IPS DF 19.7 (cell line): ENCODE measurements at regions not wholly inside any gene's neighbourhood (a gene's known extent, or its start where the extent isn't known, plus 50 kb on each side); places are given as distances from the start of the nearest gene placed in this dataset.

ENCODE experiments used
- DNase-seq: peaks from one replicate; pipeline ENCODE4 v3.0.0-alpha.2; 2013; ENCODE audit warnings: low read depth, low spot score

DNA sequence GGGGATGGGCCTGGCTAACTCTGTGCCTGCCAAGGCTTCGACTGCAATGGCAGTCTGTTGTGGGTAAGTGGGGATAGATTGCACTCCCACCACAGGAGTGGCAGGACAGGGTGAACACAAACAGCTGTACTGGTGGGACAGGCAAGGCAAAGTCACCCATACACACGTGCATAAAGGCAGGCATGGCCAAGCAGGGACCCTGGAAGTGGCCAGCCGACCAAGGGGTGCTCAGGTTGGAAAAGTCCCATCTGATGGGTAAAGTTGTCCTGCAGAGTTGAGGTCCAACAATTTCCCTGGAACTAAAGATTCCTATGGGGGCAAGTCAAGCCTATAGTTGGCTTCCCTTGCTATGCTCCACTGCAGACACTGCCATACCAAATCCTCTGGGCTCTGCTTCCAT, 1961.9 kb upstream of the ADGRL3 start:
- no peak for DNase-seq

DNA sequence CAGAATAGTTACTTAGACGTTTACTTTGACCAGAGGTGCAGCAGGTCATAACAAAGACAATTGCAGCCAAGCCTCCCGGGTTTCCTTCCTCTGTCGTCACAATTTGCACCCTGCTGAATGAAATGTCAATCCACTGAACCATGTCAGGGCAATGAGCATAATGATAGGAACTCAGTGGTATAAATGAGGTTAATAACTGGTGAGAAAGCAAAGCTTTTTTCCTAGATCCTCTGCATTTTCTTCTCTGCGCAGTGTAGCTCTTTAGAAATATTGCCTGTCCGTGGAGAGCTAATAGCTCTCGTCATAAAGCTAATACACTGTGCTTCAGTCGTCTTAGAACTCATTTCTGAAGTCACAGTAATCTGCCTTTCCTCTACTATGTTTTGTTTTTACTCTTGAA, 1960.1 kb upstream of the ADGRL3 start:
- no peak for DNase-seq

DNA sequence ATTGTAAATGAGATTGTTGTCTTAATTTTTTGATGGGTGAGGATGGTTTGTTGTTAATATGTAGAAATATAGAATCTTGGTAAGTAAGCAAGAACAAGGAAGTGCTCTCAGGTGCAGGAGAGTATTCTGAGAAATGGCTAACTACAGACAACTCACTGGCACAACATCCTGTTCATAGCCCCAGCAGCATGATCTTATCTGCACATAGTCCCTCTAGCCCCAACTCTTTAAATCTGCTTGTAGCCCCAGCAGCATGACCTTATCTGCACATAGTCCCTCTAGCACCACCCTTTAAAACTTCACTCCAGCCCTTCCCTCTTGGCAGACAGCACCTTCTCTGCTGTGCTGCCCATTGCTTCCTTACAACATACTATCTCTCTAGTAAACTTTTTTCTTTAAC, 1957.1 kb upstream of the ADGRL3 start:
- DNase-seq, result no peak

DNA sequence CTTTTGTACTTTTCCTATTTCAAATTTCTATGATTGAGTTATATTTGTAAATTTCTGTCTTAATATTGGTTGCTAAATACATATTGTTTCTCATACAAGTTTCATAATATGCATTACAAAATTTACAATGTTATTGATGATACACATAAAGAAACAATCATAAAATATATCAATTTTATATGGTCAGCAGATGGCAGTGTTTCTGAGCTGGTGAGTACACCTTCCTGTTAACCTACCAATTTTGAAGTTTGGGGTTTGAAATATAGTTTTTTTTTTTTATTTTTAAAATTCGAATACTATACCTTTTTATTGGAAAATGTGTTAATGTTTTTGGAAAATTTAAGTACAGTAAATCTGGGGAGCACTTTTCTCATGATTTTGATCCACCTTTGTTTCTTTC, 1953.1 kb upstream of the ADGRL3 start:
- no peak for DNase-seq

DNA sequence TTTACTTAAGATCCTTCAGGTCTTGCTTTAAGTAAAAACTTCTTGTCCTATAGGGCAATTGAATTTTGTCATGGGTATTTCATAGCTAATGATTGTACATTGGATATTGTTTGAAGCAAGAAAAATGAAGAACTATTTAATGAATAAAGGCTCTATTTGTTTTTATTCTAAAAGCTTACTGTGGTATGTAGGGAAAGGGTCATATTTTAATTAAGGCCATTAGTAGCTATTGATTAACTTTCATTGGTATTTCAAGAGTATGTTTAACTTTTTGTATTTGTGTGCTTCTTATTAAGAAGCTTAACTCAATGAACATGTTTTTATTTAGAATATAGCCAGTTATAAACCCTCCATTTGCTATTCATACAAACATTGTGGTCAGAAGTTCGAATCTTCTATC, 1951.8 kb upstream of the ADGRL3 start:
- no peak for DNase-seq

DNA sequence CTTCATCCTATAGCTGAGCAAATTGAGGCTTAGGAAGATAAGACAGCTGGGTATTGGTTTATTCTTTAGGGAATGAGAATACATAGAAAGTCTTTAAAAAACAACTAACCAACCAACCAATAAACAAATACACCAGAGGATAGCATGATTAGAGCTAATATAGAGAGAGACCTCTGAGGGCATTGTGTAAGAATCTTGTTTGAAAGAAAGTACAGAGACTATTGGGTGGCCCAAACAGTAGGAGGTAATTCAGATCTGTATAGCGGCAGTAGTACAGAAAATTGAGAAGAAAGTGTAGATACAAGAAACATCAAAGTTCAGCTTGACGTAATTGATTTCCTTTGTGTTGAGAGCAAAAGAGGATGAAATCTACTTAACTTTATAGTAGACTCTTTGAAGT, 1951.0 kb upstream of the ADGRL3 start:
- DNase-seq, result no peak

DNA sequence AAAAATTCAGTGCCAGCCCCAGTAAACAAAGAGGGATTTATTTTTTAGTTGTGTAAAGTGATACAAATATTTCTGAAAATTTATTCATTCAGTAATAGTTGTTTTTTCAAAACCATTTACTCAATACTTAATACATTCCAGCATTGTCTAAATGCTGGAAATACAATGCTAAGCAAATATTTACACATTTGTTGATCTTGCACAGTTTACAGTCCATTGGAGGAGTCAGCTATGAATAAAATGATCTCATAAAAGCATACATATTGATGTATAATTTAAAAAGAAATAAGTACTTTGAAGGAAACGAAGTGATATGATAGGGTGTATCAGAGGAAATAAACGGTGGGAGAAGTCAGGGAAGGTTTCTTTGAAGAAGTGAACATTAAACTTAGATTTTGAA, 1942.1 kb upstream of the ADGRL3 start:
- no peak for DNase-seq

DNA sequence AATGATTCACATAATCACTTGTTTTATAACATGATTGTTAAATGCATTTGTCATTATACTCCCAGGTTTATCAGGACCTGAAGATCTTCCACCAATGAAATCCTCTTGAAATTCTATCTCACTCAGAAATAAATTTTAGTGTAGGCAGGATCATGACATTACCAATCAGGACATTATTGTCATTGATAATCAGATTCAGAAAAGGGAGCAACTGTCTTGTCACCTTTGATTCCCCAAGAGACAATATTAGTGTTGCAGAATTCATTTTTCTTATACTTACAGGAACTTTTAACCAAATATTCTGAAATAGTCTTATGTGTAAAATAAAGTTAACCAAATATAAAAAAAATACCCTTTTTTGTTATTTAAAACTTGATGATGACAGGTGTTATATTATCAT, 1892.5 kb upstream of the ADGRL3 start:
- no peak for DNase-seq

DNA sequence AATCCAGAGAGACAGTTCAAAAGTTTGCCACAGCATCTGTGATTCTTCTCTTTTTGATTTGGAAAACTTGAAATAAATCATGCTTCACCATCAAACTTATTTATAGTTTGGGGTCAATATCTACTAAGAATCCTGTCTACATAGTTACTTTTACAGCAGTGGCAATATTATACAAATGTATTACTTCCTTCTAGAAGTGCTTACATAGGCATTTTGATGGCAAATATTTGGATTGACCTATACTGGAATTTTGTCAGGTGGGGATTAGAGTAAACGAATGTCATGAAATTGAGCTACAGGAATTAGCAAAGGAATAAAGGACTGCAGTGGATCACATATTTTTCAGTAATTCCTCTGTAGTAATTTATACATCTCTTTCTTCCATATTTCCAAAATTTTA, 1885.5 kb upstream of the ADGRL3 start:
- no peak for DNase-seq

DNA sequence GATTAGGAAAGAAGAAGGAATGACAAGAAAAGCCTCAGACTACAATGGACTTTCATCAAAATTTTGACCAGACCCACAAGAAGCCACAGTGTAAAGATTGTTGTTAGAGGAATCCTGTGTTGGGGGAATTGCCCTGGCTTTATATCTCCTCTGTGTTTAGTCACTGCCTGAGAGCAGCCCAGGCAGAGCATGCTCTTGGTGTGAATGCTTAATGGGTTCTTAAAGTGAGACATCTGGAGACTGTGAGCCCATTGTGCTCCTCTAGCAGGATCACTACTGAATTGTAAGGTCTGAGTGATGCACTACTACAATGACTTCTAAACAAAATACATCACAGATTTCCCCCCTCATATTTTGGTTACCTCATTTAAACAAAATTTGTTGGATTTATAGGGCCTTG, 1860.5 kb upstream of the ADGRL3 start:
- no peak for DNase-seq

DNA sequence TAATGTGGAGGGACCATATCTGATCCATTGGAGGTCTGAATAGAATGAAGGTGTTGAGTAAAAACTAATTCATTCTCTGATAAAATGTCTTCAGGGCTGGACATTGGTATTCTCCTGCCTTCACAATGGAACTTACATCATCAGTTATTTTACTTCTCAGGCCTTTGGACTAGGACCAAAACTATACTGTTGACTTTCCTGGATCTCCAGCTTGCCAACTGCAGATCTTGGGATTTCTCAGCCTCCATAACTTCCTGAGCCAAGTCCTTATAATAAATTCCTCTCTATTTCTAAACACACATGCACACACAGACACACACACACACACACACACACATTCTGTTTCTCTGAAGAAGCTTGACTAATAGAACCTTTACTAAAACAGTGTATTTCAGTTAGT, 1858.6 kb upstream of the ADGRL3 start:
- DNase-seq, result no peak

DNA sequence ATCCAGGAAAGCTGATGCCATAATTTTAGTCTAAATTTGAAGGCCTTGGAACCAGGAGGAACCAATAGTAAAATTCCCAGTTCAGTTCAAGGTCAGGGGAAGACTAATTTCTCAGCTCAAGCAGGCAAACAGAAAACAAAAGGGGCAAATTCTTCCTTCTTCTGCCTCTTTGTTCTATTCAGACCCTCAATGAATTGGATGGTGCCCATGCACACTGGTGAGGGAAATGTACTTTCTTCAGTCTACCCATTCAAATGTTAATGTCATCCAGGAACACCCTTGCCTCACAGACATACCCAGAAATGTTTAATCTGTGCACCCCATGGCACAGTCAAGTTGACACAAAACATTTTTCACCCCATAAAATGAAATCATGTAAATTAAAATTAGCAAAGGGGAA, 1851.2 kb upstream of the ADGRL3 start:
- no peak for DNase-seq

DNA sequence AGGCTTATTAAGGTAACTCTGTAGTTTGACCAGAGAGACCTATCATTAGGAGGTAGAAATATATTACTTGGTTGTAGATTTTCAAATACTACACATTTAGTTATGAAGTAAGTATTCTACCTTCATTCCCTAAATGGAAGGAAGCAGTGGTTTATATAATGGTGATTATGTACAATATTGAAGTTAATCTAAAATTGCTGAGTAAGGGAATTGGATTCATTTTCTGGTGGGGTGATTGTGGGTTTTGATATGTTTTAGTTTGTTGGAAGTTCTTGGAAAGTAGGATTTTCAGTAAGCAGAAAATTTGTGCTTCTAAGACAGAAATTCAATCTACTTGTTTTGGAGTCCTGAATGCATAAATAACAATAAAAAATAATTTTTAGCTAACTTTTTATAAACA, 1830.9 kb upstream of the ADGRL3 start:
- no peak for DNase-seq

DNA sequence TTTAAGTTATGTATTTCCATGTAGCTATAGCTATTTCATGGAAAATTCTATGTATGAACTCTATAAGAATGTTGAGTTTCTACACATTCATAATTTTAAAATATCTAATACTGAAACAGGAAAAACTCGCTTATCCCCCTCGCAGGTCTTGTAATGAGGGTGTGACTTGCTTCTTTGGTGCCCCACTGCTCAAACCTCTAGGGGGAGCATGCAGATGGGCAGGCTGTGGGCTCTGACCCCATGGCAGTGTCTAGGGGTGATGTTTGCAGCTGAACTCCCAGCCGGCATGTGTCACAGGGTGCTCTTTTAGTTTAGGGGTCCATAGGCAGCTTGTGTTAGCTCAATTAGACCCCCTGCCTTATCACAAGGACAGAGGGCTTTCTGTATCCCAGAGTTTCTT, 1825.7 kb upstream of the ADGRL3 start:
- DNase-seq, result no peak

DNA sequence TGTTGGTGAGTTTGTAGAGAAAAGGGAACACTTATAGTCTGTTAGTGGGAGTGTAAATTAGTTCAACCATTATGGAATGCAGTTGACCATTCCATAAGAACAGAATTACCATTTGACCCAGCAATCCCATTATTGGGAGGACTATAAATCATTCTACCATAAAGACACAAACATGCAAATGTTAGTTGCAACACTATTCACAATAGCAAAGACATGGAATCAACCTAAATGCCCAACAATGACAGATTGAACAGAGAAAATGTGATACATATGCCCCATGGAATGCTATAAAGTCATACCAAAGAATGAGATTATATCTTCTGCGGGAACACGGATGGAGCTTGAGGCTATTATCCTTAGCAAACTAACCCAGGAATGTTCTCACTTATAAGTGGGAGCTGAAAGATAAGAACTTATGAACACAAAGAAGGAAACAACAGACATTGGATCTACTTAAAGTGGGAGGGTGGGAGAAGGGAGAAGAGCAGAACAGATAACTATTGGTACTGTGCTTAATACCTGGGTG, 1819.2 kb upstream of the ADGRL3 start:
- DNase-seq, result no peak

DNA sequence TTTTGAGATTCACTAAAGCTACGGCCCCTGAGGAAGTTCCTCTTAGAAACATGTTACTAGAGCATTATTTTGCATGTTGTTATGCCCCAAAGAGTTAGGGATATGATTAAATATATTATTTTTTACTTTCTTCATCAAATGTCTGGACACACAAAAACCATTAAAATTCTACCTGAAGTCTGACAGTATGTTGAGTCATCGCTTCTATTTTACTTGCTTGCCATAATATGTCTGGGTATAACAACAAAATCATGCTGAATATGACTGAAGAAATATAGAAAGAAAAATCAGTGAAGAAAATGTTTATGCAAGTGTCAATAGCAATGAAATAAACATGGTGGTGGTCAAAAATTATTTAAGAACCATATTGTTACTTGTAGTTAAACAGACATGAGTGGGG, 1818.5 kb upstream of the ADGRL3 start:
- no peak for DNase-seq

DNA sequence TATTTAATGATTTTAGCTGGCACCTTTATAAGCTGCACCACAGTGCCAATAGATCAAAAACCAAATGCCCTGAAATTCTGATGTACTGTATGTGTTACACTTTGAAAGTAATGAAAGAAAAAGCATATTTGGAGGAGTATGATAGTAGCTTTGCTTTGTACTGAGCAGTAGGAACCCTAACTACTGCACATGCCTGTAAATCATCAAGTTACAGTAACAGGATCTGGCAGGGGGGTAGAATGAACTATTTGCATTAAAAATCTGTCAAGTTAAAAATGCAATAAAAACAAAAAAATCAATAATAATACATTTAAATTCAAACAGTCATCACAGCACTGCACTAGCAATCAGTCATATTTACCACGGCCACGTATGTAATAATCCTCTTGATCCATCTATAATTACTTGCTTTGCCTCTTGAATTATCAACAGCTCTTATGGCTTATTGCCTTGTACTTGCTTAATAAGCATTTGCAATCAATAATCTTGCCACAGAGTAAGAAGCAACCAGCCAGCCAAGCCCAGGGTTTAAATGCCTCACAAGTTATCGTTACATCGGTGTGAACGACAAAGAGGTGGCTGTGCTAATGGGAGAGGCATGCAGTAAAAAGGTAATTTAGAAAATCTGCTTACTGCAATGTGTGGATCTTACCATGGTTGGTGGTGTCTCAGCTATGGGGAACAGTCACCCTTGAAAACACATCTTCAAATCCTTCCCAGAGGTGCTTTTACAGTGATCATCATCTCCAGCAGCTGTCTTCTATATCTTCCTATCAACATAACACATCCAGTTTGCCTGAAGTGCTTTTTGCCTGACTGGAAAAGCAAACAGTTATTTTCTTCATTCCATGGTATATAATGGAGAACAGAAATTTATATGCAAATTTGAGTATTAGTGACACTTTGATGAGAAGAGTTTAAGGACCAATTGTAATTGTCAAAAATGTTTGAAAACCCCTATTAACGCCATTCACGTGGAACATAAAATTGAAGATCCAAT, 1812.1 kb upstream of the ADGRL3 start:
- no peak for DNase-seq

DNA sequence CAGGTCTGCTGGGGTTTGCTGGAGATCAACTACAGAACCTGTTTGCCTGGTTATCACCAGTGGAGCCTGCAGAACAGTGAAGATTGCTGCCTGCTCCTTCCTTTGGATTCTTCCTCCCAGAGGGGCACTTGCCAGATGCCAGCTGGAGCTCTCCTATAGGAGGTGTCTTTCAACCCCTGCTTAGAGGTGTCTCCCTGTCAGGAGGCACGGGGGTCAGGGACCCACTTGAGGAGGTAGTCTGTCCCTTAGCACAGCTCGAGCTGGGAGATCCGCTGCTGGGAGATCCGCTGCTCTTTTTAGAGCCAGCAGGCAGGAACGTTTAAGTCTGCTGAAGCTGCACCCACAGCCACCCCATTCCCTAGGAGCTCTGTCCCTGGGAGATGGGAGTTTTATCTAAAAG, 1806.3 kb upstream of the ADGRL3 start:
- DNase-seq, result no peak

DNA sequence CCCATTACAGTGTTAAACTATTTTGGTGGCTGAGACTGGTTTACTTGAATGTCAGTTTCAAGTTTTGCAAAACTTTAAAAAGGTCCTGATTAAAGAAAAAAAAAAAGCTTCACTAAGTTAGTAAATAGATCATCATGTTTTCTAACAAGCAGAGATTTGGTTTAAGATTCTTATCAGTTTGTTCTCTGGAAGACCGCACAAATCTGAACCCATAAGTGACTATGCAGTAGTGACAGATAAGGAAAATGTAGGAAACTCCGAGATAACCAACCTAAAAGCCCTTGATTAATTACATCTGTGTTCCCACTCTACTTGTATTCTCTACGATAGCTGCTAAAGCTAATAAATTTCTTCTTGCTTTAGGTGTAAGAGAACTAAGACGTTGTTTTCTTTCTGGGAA, 1799.8 kb upstream of the ADGRL3 start:
- DNase-seq, result no peak

DNA sequence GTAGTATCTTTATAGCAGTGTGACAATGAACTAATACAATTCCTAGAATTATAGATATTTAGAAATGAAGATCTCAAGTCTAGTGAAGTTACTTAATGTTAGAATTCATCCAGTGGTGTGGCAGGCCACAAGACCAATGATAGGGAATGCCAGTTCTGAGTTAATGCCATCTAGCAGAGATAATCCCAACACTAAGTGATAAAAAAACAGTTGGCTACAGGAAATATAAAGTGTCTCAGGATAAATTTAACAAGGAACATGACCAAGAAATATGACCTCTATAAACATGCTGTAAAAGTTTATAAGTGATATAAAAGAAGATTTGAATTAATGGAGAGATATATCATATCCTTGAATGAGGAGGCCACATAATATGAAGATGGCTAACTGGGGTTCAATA, 1790.5 kb upstream of the ADGRL3 start:
- DNase-seq, result no peak

DNA sequence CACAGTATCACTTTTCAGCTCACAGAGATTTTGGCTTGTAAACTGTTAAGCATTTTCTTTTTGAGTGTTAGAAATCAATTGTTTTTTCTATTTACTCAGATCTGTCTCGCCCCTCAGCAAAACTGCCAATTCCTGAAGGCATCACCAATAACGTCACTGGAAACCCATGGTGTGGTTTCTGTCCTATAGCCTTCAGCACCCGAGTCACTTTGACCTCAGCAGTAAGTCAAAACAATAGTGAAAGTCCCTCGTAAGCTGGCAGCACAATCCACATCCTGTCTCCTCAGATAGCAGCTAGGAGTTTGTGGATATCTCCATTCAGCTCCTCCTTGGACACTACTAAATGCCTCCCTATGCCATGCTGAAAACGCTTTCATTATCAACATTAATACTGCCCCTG, 1787.4 kb upstream of the ADGRL3 start:
- no peak for DNase-seq

DNA sequence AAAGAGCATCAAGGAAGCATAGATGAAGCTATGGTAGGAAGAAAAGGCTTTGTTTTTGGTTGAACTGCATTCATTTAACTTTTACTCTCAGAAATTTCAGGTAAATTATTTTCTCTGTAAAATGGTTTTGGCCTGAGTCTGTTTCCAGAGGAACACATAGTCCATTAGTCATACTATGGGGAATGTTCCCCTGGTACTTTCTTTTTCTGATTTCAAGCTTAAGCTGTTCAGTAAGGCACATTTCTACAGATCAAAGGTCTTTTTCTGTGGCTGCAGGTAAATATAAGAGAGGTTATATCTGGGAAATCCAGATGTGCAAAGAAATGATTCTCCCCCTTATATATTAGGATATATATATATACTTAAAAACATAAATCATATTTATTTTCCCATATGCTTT, 1744.4 kb upstream of the ADGRL3 start:
- no peak for DNase-seq

DNA sequence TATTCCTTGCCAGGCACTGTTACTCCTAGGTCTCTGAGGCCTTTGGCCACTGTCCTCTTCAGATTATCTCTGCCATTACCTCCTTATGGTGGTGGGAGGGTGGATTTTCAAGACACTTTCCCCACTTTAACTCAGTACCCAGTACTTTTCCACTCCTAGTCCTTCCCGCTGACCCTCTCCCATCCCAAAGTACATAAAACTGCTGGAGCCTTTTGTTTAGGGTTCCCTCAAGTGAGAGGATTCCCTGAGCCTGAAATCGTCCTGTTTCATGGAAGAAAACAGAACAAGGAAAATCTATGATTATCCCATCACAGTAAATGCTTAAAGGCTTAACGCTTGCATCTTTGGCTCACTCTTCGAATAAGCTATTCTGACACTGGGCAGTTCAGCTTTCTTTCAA, 1742.5 kb upstream of the ADGRL3 start:
- DNase-seq, result no peak

DNA sequence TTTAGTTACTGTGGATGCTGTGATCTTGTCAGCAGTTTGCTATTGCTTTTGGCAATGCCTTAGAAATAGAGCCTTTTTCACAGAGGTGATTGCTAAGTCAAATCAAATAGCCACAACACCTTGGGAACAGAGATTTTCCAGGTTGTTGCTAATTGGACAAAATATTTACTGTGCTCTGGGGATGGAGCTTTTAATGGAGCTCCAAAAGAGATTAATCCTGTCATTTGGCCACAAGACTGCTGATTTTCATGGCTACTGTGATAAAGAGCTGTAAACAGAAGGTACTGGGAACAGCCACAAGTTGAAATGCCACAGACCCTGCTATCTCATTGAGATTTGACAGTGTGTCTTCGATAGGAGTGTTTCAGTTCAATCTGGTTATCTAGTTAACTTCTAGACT, 1715.2 kb upstream of the ADGRL3 start:
- DNase-seq, result no peak
